ENCODE measurements at regions not wholly inside any gene's neighbourhood (a gene's known extent, or its start where the extent isn't known, plus 50 kb on each side); places are given as distances from the start of the nearest gene placed in this dataset.

DNA sequence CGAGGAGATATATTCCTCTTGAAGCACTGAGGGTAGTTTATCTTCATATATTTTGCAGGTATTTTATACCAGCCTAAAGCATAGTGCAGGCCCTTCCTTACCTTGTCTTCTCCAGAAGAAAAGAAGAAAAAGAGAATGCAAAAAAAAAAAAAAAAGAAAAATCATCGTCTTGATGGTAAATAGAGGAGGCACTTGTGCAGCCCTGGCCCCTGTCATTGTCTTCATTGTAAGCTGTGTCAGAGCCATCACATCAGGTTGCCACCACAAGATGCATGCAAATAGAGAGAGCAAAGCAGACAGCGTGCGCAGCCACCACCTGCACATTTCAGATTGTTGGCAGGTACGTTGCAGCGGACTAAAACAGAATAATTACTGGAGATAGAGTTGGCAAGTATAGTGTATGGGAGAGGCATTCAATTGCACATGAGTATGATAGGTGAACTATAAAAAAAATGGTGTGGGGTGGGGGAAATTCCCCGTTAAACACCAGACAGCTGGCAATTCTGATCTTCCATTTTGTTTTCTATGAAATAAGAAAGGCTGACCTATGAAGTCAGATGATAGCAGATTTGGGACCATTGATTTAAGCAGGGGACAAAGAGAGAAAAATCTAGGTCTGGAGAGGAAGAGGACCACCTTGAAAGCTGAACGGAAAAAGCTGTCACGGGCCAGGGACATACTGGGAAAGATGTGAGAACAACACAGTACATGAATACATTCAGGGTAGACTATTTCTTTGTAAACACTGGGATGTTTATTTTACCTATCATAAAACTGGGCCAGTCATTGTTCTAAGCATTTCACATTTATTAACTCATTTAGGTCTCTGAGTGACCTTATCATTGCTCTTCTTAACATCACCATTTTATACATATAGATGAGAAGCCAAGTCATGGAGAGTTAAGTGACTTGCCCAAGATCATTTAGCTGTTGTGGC is 306.3 kb upstream of the SP8 start:
- DNase-seq: no peak

DNA sequence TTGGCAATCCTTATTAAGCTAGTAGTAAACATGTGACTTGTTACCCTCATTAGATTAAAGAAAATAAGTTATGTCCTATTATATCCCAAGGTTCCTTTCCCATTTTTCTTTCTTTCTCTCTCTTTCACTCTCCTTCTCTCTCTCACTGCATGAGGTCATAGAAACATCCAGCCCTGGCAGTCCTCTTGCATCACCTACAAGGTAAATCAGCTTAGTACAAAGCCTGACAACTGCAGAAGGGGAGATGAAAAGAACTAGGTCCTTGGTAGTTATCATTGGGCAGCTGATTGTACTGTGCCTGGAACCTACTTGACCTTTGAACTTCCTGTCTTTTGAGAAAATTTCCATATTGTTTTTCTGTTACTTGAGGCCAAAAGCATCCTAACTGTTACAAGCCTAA is 307.9 kb upstream of the SP8 start:
- no peak for DNase-seq

DNA sequence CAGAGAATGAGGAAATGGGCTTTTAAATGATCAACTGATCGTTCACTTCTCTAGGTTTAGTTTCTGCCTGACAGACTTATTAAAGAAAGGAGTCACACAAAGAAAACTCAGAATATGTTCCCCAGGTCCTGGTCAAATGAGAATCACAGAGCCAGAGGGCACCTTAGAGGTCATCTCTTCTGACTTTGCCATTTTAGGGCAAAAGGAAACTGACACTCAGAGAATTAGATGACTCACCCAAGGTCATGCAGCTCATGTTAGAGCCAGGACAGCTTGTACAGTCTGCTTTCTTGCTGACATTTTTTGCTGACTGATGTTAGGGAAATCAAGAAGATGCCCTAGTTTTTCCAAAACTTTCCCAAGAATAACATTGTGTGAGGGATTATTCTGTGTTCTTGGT is 312.7 kb upstream of the SP8 start:
- DNase-seq: no peak

DNA sequence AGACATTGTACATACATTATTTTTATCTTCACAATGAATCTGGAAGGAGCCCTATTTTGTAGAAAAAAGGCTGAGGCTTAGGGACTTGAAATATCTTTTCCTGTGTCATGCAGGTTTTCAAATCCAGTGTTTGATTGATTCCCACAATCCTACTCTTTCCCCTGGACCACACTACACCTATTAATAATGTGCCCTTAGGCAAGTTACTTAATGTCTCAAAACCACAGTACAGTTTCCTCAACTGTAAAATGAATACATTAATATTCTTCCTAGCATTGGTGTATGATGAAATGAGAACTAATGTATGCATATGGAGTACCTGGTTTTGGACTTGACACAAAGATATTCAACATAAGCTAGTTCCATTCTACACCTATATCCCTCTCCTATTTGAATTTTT is 313.3 kb upstream of the SP8 start:
- no peak for DNase-seq

DNA sequence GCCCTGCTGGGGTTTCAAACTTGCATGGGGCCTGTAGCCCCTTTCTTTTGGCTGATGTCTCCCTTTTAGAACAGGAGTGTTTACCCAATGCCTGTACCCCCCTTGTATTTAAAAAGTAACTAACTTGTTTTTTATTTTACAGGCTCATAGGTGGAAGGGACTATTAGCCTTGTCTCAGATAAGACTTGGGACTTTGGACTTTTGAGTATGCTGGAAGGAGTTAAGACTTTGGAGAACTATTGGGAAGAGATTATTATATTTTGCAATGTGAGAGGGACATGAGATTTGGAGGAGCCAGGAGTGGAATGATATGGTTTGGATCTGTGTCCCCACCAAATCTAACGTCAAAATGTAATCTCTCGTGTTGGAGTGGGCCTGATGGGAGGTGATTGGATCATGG is 314.9 kb upstream of the SP8 start:
- no peak for DNase-seq

DNA sequence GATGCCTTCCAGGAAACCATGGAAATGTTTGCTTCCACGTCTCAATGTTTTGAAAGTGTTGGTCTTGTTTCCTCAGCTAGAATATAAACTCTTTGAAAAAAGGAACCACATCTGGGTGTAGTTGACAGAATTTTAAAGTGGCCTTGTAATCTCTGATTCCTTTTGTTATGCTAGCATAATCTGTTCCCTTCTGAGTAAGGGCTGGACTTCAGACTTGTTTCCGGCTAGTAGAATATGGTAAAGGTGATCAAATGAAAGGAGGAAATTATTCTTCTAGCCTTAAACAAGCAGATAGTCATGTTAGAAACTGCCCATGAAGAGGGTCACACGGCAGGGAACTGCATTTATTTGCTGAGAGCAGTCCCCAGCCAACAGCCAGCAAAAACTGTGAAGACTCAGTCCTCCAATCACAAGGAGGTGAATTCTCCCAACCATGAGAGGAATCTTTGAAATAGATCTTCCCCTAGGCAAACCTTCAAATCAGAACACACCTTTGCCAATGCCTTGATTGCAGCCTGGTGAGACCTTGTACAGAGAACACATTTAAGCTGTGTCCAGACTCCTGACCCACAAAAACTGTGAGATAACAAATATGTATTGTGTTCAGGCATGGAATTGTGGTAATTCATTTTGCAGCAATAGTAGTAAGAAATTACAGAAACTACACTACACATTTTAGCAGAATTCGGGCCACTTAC is 316.9 kb upstream of the SP8 start:
- DNase-seq: no peak

DNA sequence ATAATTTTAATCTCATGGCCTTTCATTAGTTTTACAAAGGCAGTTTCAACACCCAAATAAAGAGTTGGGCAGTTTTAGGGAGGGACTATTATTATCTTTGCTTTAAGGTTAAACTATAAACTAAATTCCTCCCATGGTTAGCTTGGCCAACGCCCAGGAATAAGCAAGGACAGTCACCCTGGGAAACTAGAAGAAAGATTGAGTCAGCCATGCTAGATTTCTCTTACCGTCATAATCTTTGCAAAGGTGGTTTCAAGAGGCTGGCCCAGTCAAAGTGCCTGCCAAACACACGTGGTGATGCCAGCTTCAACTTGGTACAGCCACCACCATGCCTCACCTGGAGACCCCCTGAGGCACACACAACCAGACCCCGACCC is 317.4 kb upstream of the SP8 start:
- DNase-seq: no peak

DNA sequence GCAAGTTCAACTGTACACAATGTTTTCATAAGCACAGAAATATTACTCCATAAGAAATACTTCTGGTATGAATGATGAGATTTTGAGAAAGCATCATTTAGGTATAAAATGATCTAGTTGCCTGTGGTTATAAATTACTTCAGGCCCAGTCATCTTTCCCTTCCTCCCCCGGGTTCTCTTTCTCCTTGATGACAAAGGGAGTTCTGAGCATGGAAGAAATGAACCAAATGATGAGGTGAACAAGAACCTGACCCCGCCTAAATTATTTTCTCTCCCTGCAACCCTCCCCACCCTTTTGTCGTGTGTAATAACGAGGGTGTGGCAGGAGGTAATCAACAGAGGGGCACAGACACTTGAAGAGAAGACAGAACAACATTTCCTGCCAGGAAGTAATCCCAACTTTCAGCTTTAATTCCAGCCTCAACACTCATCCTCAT is 319.6 kb upstream of the SP8 start:
- no peak for DNase-seq

DNA sequence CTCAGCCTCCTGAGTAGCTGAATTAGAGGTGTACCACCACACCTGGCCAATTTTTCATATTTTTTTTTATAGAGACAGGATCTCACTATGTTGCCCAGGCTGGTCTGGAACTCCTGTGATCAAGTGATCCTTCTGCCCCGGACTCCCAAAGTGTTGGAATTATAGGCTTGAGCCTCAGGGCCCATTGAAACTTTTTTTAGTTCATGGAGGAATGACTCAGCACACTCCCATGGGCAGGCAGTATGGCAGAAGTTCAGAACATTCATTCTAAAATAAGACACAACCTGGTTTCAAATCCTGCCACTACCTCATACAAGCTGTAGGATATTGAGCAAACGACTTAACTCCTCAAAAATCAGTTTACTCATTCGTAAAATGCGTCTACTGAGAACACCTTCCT is 320.4 kb upstream of the SP8 start:
- DNase-seq: no peak

DNA sequence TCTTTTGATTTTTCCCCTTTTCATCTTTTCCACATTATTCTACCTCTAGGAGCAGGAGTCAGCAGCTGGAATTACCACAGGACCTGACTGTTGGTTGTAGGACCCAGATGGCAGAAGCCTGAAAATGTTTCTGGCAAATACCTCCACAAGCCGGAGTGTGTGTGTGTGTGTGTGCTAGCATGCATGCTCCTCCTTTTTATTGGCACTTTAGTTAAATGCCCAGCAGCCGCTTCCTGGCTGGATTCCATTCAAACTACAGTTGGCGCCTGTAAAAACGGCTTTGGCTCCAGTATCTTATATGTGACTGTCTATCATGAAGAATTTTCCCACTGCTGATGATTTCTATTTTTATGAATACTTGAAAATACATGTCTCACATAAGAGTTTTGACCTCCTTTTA is 319.7 kb upstream of the SP4 start:
- no peak for DNase-seq

DNA sequence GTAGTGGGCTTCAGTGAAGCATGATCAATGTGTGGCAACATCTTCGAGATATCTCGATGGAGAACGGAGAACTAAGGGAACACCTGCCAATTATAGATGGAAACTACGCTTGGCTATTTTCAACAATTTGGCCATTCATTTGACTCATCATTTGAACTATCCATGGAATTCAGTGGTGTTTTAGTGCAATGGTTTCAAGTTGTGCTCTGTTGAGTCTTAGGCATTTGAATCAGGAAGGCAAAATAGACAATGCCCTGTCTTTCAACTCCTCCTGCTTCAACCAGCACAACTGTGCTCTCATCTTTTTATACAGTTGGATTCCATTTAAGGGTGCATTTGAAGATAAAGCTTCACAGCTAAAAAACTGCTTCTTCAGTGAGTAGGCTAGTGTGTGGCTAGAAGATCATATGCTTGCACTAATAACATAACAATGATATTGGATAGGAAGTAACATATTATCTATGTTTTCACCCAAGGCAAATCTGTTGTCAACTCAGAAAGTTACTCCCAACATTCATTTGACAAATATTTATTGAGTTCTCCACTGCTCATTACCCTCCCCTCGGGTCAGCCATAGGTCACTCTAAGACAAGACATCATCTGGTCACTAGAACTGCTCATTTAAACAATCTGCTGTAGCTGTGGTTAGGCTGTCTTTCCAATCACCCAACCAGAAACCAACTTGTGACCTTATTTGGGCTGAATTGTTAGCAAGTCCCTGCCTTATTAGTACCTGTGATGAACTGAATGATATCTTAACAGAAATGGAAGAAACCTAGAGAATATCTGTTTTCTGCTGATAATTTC is 314.1 kb upstream of the SP4 start:
- DNase-seq: no peak

DNA sequence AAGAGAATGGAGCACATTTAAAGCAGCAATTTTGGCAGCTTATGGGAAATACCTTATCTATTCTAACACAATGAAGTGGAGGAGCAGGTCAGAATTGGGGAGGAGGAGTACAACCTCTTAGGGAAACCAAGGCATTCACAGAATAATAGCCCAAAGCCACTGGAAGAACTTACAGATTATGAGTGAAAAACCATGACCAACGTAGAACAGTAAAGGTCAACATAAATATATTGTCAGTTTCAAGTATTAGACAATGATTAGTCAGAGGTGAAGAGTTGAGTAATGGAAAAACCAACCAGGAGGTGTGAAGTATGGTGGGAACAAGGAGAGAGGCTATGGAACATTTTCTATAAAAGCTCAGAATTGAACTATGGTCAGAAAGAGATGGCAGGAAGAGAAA is 304.3 kb upstream of the SP4 start:
- no peak for DNase-seq

DNA sequence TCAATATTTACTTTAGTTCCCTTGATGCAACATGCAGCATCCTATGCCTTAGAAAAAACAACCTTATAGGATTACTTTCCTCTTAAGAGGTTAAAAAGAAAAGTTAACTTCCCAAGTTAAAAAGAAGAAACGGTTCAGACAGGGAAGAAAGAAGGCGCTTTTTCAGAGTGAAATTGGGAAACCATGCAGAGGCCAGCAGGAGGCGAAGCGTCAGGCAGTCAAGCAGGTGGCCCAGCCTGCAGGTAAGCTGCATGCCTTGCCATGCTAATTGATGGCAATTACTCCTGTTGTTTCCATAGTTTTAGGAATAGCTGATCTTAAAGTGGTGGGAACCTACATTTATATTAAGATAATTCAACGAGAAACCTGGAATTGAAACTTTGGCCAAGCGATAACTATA is 302.6 kb upstream of the SP4 start:
- DNase-seq: no peak

DNA sequence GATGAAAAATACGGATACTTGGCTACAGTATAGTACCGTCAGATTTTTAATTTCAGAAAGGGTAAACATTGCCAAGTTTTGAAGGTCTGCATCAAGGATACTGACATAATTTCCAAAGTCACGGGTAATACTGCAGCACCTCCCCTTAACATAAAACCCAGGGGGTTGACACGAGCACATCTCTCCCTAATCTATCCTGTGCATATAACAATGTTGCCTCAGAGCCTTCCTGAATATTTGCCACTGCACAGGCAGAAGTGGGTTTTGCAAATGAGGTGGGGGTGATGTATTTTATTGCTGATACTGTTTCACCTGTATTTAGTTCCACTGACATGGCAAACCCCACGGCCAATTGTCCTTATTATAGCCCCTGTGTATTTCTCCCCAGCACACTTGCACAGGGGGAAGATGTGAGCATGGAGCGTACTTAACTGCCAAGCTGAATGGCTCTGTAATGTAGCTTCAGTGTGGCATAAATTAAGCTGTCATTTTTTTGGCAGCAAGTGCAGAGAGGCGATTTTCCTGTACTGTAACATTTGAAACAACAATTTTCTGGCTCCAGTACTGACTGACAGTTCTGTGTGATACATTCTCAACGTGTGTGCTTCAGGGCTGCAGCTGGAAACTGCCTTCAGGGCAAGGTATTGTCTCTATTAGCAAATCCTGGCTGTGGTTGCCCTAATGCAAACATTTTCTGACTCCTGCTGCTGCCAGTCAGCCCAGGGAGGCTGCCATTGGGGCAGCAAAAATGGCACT is 299.6 kb upstream of the SP4 start:
- no peak for DNase-seq

DNA sequence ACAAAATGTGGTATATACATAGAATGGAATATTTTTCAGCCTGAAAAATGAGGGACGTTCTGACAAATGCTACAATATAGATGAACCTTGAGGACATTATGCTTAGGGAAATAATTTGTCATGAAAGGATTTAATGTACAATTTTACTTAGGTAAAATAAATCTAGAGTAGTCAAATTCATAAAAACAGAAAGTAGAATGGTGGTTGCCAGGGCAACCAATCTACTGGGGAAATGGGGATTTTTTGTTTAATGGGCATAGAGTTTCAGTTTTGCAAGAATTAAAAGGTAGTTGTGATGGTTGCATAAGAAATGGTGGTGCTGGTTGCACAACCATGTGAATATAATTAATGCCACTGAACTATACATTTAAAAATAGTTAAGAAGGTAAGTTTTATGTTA is 296.0 kb upstream of the SP4 start:
- no peak for DNase-seq

DNA sequence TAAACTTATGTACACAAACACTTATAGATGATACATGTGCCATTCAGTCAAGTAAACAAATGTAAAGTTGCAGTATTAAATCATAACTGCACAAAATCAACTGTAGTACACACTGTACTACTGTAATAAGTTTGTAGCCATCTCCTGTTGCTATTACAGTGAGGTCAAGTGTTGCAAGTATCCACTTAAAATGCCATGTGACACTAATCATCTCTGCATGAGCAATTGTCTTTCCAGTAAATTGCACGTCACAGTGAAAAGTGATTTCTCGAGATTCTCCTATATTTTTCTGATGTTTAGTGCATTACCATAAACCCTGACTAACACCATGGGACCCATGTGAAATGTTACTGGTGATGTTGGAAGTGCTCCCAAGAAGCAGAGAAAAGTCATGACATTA is 293.3 kb upstream of the SP4 start:
- no peak for DNase-seq

DNA sequence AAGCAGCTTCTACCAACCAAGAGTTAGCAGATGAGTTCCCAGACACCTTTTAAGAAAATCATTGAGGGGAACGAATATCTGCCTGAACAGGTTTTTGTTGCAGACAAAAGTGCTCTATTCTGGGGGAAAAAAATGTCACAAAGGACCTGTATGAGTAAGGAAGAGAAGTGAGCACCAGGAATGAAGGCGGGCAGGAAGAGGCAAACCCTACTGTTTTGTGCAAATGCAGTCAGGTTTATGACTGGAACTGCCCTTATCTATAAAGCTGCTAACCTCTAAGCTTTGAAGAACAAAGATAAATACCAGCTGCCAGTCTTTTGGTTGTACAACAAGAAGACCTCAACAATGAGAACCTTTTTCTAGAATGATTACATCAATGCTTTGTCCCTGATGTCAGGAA is 292.4 kb upstream of the SP4 start:
- no peak for DNase-seq

DNA sequence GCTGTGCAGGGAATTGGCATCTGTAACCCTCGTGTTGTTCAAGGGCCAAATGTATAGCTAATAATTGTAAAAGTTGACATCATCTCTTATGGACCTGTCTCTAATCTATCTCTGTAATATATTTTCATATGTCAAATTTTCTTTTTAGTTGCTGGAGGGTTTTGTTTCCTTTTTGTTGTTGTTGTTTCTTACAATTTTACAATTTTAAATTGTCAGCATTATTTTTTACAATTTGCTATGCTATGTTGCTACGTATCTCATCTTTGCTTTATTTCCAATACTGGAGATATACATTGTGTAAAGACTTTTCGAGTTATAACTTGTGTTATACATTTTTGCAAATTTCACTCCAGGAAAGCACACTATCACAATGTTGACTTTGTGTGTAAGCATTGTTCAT is 290.2 kb upstream of the SP4 start:
- no peak for DNase-seq

DNA sequence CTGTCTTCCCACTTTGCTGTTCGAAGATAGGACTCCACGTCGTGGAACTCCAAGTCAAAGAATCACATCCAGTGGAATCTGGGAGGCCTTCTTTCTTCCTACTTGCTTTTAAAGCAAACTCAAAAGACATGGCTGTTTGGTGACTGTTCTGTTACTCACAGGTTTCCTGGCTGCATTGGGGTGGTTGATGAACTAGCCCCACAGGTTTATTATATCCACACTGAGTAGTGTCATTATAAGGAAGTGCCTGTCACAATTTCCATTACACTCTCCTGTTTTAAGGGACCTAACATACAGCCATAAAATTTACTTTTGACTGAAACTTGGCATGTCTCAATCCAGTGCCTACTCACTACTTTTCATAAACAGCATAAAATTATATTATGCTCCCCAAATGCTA is 287.3 kb upstream of the SP4 start:
- no peak for DNase-seq

DNA sequence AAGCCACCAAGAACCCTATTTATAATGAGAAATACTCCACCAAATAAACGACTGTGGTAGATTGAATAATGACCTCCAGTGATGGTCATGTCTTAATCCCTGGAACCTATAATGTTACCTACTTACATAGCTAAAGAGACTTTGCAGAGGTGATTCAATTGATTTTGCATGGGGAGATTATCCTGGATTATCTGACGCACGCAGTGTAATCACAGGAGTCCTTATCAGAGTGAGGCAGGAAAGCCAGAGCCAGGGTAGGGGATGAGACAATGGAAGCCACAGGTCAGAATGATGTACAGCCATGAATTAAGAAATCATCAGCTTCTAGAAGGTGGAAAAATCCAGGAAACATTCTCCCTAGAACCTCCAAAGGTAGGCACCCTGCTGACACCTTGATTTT is 286.4 kb upstream of the SP4 start:
- no peak for DNase-seq

DNA sequence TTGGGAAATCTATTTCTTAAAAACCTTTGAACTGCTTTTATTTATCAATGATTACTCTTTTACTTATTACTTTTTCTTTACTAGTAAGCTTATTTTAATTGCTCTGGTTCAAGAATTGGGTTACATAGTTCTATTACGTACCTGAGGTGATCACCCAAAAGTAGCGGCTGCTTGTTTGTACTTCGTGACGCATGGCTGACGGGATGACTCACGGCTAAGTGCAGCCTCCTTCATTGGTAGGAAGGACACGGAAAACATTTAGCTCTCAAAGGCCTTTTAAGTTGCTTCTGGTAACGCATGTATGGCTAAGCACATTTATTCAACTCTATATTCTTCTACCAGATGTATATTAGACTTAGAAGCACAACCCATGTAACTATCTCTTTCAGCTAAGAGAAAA is 285.8 kb upstream of the SP4 start:
- DNase-seq: no peak

DNA sequence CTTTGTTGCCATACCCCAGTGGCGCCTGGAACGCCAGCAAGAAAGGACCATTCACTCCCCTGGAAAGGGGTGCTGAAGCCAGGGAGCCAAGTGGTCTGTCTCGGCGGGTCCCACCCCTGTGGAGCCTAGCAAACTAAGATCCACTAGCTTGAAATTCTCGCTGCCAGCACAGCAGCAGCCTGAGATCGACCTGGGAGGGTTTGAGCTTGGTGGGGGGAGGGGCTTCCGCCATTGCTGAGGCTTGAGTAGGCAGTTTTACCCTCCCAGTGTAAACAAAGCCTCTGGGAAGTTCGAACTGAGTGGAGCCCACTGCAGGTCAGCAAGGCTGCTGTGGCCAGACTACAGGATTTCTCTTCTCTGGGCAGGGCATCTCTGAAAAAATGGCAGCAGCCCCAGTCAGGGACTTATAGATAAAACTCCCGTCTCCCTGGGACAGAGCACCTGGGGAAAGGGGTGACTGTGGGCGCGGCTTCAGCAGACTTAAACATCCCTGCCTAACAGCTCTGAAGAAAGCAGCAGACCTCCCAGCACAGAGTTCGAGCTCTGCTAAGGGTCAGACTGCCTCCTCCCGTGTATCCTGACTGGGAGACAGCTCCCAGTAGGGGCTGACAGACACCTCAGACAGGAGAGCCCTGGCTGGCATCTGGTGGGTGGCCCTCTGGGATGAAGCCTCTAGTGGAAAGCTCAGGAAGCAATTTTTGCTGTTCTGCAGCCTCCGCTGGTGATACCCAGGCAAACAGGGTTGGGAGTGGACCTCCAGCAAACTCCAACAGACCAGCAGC is 281.1 kb upstream of the SP4 start:
- no peak for DNase-seq
